Transverse colon (tissue), 4 donors: ENCODE measurements at regions not wholly inside any gene's neighbourhood (a gene's known extent, or its start where the extent isn't known, plus 50 kb on each side); places are given as distances from the start of the nearest gene placed in this dataset.

Source experiments
- CTCF ChIP-seq, 5 experiments: fragments of 200-600 bp in 3 of 5; fragments of 450-650 bp in 2 of 5; sonication (generic) in 3 of 5; IDR thresholded peaks; 1 replicate in 2 of 5; 2 replicates in 3 of 5; pipeline ENCODE4 v1.5.1; 2016 to 2017; ENCODE audit warnings: antibody characterized with exemption in 5 of 5, inconsistent platforms in 3 of 5, mild to moderate bottlenecking in 2 of 5, moderate library complexity in 1 of 5
- POLR2AphosphoS5 ChIP-seq, 3 donors: sonication (generic); formaldehyde crosslinking; IDR thresholded peaks; one replicate each; pipeline ENCODE4 v1.6.1; 2016; ENCODE audit warnings: antibody characterized with exemption in 3 of 3

DNA sequence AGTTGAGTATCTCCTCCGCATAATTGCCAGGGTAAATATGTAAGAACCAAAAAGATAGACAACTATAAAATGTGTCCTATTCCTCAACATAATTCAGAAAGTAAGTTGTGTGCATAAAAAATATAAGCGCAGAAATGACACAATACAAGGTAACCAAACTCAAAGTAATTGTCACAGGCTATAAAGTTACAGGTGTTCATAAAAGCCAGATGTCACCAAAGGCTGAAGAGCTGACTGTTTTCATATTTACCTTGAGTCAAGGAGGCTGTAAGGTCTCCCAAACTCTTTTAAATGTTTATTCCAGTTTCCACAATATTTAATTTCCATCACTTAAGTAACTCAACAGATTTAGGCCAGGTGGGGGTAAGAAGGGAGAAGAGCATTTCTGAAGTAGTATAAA, 192.2 kb upstream of the MARCKS start:
- no peak for TF ChIP-seq POLR2AphosphoS5 (IDR thresholded peaks at IDR 0.05)
- TF ChIP-seq CTCF (IDR thresholded peaks at IDR 0.05): no peak
